ENCODE measurements at regions not wholly inside any gene's neighbourhood (a gene's known extent, or its start where the extent isn't known, plus 50 kb on each side); places are given as distances from the start of the nearest gene placed in this dataset.

GRCh38 chr13:26977541-26977940 lies 194.1 kb downstream of the USP12 start:
- H3K9me3 ChIP-seq (ENCODE audit: control insufficient read depth in 2 of 3, insufficient read depth in 1 of 3, low read length in 3 of 3) = peaks cover 0 to 1% (median 0%) of the 10 kb centered on the region in 3 donors
- H3K27me3 ChIP-seq (ENCODE audit: control insufficient read depth, insufficient read depth, low read length) = no peaks in the 10 kb centered on the region
- peak in 3 of 5 donors; percentile 49 to 71 (median 61) for DNase-seq
- TF ChIP-seq CTCF (IDR thresholded peaks at IDR 0.05; ENCODE audit: borderline replicate concordance, extremely low read depth, insufficient read depth) = no peak
- H3K27ac ChIP-seq (ENCODE audit: low read depth in 2 of 2, low read length in 2 of 2) = no peak overlapping the region
- no peaks in the 10 kb centered on the region for H3K36me3 ChIP-seq (ENCODE audit: control insufficient read depth in 2 of 3, insufficient read depth in 3 of 3, low read length in 3 of 3)
- FAIRE-seq = no peak
- intact Hi-C loops (cut with DNase I) = no loop called here
- no peak overlapping the region for H3K4me3 ChIP-seq (ENCODE audit: low read length in 3 of 3)
- no peaks in the 10 kb centered on the region for H3K4me1 ChIP-seq (ENCODE audit: control insufficient read depth in 2 of 3, insufficient read depth in 2 of 3, low read depth in 1 of 3, low read length in 3 of 3)
- no peak overlapping the region for H3K9ac ChIP-seq (ENCODE audit: low read length in 3 of 3)

GRCh38 chr13:26976313-26976712 lies 195.3 kb downstream of the USP12 start:
- no peaks in the 10 kb centered on the region for H3K36me3 ChIP-seq (ENCODE audit: control insufficient read depth in 2 of 3, insufficient read depth in 3 of 3, low read length in 3 of 3)
- no peak for FAIRE-seq
- no peak overlapping the region for H3K27ac ChIP-seq (ENCODE audit: low read depth in 2 of 2, low read length in 2 of 2)
- no peaks in the 10 kb centered on the region for H3K27me3 ChIP-seq (ENCODE audit: control insufficient read depth, insufficient read depth, low read length)
- no peak for TF ChIP-seq CTCF (IDR thresholded peaks at IDR 0.05; ENCODE audit: borderline replicate concordance, extremely low read depth, insufficient read depth)
- no peak for DNase-seq
- no peak overlapping the region for H3K9ac ChIP-seq (ENCODE audit: low read length in 3 of 3)
- peaks cover 0 to 1% (median 0%) of the 10 kb centered on the region in 3 donors for H3K9me3 ChIP-seq (ENCODE audit: control insufficient read depth in 2 of 3, insufficient read depth in 1 of 3, low read length in 3 of 3)
- no peaks in the 10 kb centered on the region for H3K4me1 ChIP-seq (ENCODE audit: control insufficient read depth in 2 of 3, insufficient read depth in 2 of 3, low read depth in 1 of 3, low read length in 3 of 3)
- intact Hi-C loops (cut with DNase I) = no loop called here
- no peak overlapping the region for H3K4me3 ChIP-seq (ENCODE audit: low read length in 3 of 3)

- intact Hi-C loops (cut with DNase I) = no loop called here
Measured at GRCh38 chr13:26973946-26974345, 197.7 kb downstream of the USP12 start.

More at GRCh38 chr13:26973946-26974345, 197.7 kb downstream of the USP12 start:
- no peaks in the 10 kb centered on the region for H3K27me3 ChIP-seq (ENCODE audit: control insufficient read depth, insufficient read depth, low read length)
- no peaks in the 10 kb centered on the region for H3K36me3 ChIP-seq (ENCODE audit: control insufficient read depth in 2 of 3, insufficient read depth in 3 of 3, low read length in 3 of 3)
- no peak overlapping the region for H3K4me3 ChIP-seq (ENCODE audit: low read length in 3 of 3)
- FAIRE-seq (no peak), DNase-seq (no peak)
- H3K9me3 ChIP-seq (ENCODE audit: control insufficient read depth in 2 of 3, insufficient read depth in 1 of 3, low read length in 3 of 3) = peaks cover 0 to 1% (median 0%) of the 10 kb centered on the region in 3 donors
- no peak overlapping the region for H3K27ac ChIP-seq (ENCODE audit: low read depth in 2 of 2, low read length in 2 of 2)
- no peak overlapping the region for H3K9ac ChIP-seq (ENCODE audit: low read length in 3 of 3)
- H3K4me1 ChIP-seq (ENCODE audit: control insufficient read depth in 2 of 3, insufficient read depth in 2 of 3, low read depth in 1 of 3, low read length in 3 of 3) = peaks cover 0 to 6% (median 6%) of the 10 kb centered on the region in 3 donors
- no peak for TF ChIP-seq CTCF (IDR thresholded peaks at IDR 0.05; ENCODE audit: borderline replicate concordance, extremely low read depth, insufficient read depth)

Data from kidney (tissue), 13 donors.